PC-3 (cell line): ENCODE measurements at regions not wholly inside any gene's neighbourhood (a gene's known extent, or its start where the extent isn't known, plus 50 kb on each side); places are given as distances from the start of the nearest gene placed in this dataset.

ENCODE experiments used
- ATAC-seq: fragments of 200-7000 bp; cut with Tn5 transposase; 2 replicates; pipeline ENCODE4 v1.9.1; 2020; ENCODE audit warnings: mild to moderate bottlenecking, moderate library complexity
- BruUV-seq: library from RNA; stranded (reverse); fragments of 400-500 nt; replicated peaks from 2 replicates; lab custom pipeline; 2021; lab: Mats Ljungman, UMichigan
- CTCF ChIA-PET: fragments of 300-600 bp; sonication (Branson Sonifier 250); formaldehyde crosslinking; loops from one replicate; lab custom pipeline; 2022; ENCODE audit warnings: antibody characterized with exemption; lab: Charles Lee
- POLR2A ChIA-PET: fragments of 300-600 bp; sonication (Branson Sonifier 250); formaldehyde crosslinking; loops from one replicate; lab custom pipeline; 2022; ENCODE audit warnings: antibody characterized with exemption; ENCODE audit not compliant: unreplicated experiment; lab: Charles Lee
- DNase-seq: peaks from one replicate; pipeline ENCODE4 v3.0.0-alpha.2; 2015
- H2AFZ ChIP-seq: fragments of 300-600 bp; sonication (generic); 2 replicates; pipeline ENCODE4 v1.6.0; 2016; ENCODE audit warnings: antibody characterized with exemption, low read length
- H3F3A ChIP-seq: fragments of 300-600 bp; sonication (generic); one replicate; pipeline ENCODE4 v1.6.0; 2017; ENCODE audit warnings: antibody characterized with exemption, low read length, control low read depth, mild to moderate bottlenecking; ENCODE audit not compliant: unreplicated experiment
- H3K27ac ChIP-seq: fragments of 300-600 bp; sonication (generic); 2 replicates; pipeline ENCODE4 v1.5.1; 2016; ENCODE audit warnings: mild to moderate bottlenecking, low read length
- H3K27me3 ChIP-seq: fragments of 300-600 bp; sonication (generic); 2 replicates; pipeline ENCODE4 v1.6.1; 2016; ENCODE audit warnings: low read length, mixed read lengths
- H3K36me3 ChIP-seq: fragments of 300-600 bp; sonication (generic); 2 replicates; pipeline ENCODE4 v1.6.1; 2016; ENCODE audit warnings: low read depth, mixed run types, low read length, mixed read lengths
- H3K4me1 ChIP-seq: fragments of 300-600 bp; sonication (generic); 2 replicates; pipeline ENCODE4 v1.5.1; 2016; ENCODE audit warnings: low read length; ENCODE audit not compliant: insufficient read depth
- H3K4me2 ChIP-seq: fragments of 300-600 bp; sonication (generic); 2 replicates; pipeline ENCODE4 v1.6.0; 2016; ENCODE audit warnings: low read length
- H3K4me3 ChIP-seq: fragments of 300-600 bp; sonication (generic); 2 replicates; pipeline ENCODE4 v1.5.1; 2016; ENCODE audit warnings: mild to moderate bottlenecking, low read length, mixed read lengths
- H3K79me2 ChIP-seq: fragments of 300-600 bp; sonication (generic); 2 replicates; pipeline ENCODE4 v1.6.1; 2017; ENCODE audit warnings: low read length, mixed read lengths
- H3K9ac ChIP-seq: fragments of 300-600 bp; sonication (generic); 2 replicates; pipeline ENCODE4 v1.6.0; 2016; ENCODE audit warnings: mild to moderate bottlenecking, low read length
- H3K9me2 ChIP-seq: fragments of 300-600 bp; sonication (generic); replicated peaks from 2 replicates; pipeline ENCODE4 v1.6.1; 2016; ENCODE audit warnings: mixed run types, low read length, mixed read lengths
- H3K9me3 ChIP-seq: fragments of 300-600 bp; sonication (generic); 2 replicates; pipeline ENCODE4 v1.6.1; 2016; ENCODE audit warnings: low read length, mixed read lengths
- H4K20me1 ChIP-seq: fragments of 300-600 bp; sonication (generic); 2 replicates; pipeline ENCODE4 v1.6.1; 2016; ENCODE audit warnings: low read length, mixed read lengths
- EZH2 ChIP-seq: fragments of 300-600 bp; sonication (generic); IDR thresholded peaks from one replicate; pipeline ENCODE4 v1.6.1; 2017; ENCODE audit warnings: antibody characterized with exemption, mild to moderate bottlenecking, low read length; ENCODE audit not compliant: unreplicated experiment
- EZH2phosphoT487 ChIP-seq: fragments of 300-600 bp; sonication (generic); IDR thresholded peaks from 2 replicates; pipeline ENCODE4 v1.6.1; 2018; ENCODE audit warnings: mild to moderate bottlenecking, antibody characterized with exemption, low read length, borderline replicate concordance
- intact Hi-C: fragments of 100-400 bp; cut with micrococcal nuclease; formaldehyde crosslinking; loops from 2 replicates; pipeline ENCODE4 v1.9.0; 2023
- TF ChIP-seq, protein P1 (sequence below): fragments of 300-600 bp; sonication (generic); conservative IDR thresholded peaks from 2 replicates; pipeline ENCODE4 v1.5.1; 2017; ENCODE audit warnings: antibody characterized with exemption, low read depth, mild to moderate bottlenecking, low read length

DNA sequence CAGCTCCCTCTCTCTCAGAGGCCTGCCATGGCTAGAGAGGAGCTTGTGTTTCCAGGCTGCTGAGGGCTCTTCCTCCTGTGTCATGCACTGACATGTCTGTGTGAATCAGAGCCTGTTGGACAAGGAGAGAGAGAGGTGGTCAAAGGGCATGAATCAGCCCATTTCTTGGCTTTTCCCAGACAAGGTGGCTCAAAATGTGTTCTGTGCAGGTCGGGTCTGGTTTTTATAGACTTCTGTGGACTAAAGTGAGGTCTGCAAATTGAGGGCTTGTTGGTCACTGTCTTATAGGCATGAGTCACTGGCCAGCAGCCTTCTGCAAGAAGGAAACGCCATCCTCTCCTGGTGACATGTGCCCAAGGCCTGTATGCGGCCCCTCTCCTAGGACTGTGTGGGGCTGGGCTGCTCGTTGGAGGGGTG, 97.9 kb downstream of the FOXL1 start:
- H3K4me2 ChIP-seq: 0 out of 2 replicates have a peak overlapping the region, but pooled peaks have one; percentile 1
- H3K36me3 ChIP-seq: no peaks in the 10 kb centered on the region
- ATAC-seq: peak; percentile 73
- peak; percentile 57 for DNase-seq
- H3K4me1 ChIP-seq: peaks cover 25% of the 10 kb centered on the region
- 0 out of 2 replicates have a peak overlapping the region, but pooled peaks have one; percentile 10 for H2AFZ ChIP-seq
- H3K27ac ChIP-seq: peak overlapping the region; percentile 73
- H4K20me1 ChIP-seq: no peaks in the 10 kb centered on the region
- POLR2A ChIA-PET: interaction anchor here (0.6 kb wide), 1 partner anchor 100 kb away, joined by 23 read pairs; no protein-coding TSS in a partner anchor
- TF ChIP-seq, protein P1, sequence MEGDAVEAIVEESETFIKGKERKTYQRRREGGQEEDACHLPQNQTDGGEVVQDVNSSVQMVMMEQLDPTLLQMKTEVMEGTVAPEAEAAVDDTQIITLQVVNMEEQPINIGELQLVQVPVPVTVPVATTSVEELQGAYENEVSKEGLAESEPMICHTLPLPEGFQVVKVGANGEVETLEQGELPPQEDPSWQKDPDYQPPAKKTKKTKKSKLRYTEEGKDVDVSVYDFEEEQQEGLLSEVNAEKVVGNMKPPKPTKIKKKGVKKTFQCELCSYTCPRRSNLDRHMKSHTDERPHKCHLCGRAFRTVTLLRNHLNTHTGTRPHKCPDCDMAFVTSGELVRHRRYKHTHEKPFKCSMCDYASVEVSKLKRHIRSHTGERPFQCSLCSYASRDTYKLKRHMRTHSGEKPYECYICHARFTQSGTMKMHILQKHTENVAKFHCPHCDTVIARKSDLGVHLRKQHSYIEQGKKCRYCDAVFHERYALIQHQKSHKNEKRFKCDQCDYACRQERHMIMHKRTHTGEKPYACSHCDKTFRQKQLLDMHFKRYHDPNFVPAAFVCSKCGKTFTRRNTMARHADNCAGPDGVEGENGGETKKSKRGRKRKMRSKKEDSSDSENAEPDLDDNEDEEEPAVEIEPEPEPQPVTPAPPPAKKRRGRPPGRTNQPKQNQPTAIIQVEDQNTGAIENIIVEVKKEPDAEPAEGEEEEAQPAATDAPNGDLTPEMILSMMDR: no peak
- no peak for TF ChIP-seq EZH2phosphoT487
- no peak overlapping the region for H3K4me3 ChIP-seq
- H3K9me2 ChIP-seq: no peaks in the 10 kb centered on the region
- intact Hi-C loops: no loop called here
- no TSS peak for BruUV-seq
- no peaks in the 10 kb centered on the region for H3K27me3 ChIP-seq
- H3K9me3 ChIP-seq: no peaks in the 10 kb centered on the region
- no peaks in the 10 kb centered on the region for H3K79me2 ChIP-seq
- no peaks in the 10 kb centered on the region for H3F3A ChIP-seq
- peak overlapping the region; percentile 31; the same call in 1 of the 2 replicates for H3K9ac ChIP-seq
- CTCF ChIA-PET: interaction anchor here (1.1 kb wide), 1 partner anchor 11 kb away, joined by 3 read pairs; no protein-coding TSS in a partner anchor

- Histone ChIP-seq H3K9me3 (no peaks in the 10 kb centered on the region), H3K27ac (0 out of 2 replicates have a peak overlapping the region, but pooled peaks have one; percentile 16), H3F3A (no peaks in the 10 kb centered on the region), H3K9ac (no peak overlapping the region), H3K9me2 (no peaks in the 10 kb centered on the region), H3K4me2 (no peak overlapping the region), H4K20me1 (no peaks in the 10 kb centered on the region), H3K79me2 (no peaks in the 10 kb centered on the region), H3K27me3 (no peaks in the 10 kb centered on the region), H3K4me1 (peaks cover 25% of the 10 kb centered on the region), H3K36me3 (no peaks in the 10 kb centered on the region), H2AFZ (no peak overlapping the region), H3K4me3 (no peak overlapping the region)
- ATAC-seq (peak; percentile 32; the same call in 1 of the 2 replicates), DNase-seq (no peak)
- BruUV-seq: no TSS peak
- ChIA-PET CTCF (no interaction called here), POLR2A (no interaction called here)
- no peak for TF ChIP-seq EZH2
- TF ChIP-seq, protein P1: no peak
- TF ChIP-seq EZH2phosphoT487: no peak
- intact Hi-C loops: no loop called here
These were observed 101.1 kb downstream of the FOXL1 start for GRCh38 chr16:86679490-86679889.

- BruUV-seq: no TSS peak
- CTCF ChIA-PET: no interaction called here
These were observed 101.8 kb downstream of the FOXL1 start for GRCh38 chr16:86680162-86680561.

More at GRCh38 chr16:86680162-86680561, 101.8 kb downstream of the FOXL1 start:
- no peak overlapping the region for H3K9ac ChIP-seq
- H3K9me3 ChIP-seq: no peaks in the 10 kb centered on the region
- TF ChIP-seq, protein P1: no peak
- TF ChIP-seq EZH2phosphoT487 (no peak), EZH2 (no peak)
- no peak overlapping the region for H2AFZ ChIP-seq
- H3K27ac ChIP-seq: 0 out of 2 replicates have a peak overlapping the region, but pooled peaks have one; percentile 16
- peaks cover 25% of the 10 kb centered on the region for H3K4me1 ChIP-seq
- no peak overlapping the region for H3K4me2 ChIP-seq
- intact Hi-C loops: no loop called here
- H4K20me1 ChIP-seq: no peaks in the 10 kb centered on the region
- DNase-seq (peak; percentile 16), ATAC-seq (peak; percentile 56)
- H3K9me2 ChIP-seq: no peaks in the 10 kb centered on the region
- H3K4me3 ChIP-seq: no peak overlapping the region
- H3F3A ChIP-seq: no peaks in the 10 kb centered on the region
- no peaks in the 10 kb centered on the region for H3K36me3 ChIP-seq
- POLR2A ChIA-PET: no interaction called here
- no peaks in the 10 kb centered on the region for H3K27me3 ChIP-seq
- no peaks in the 10 kb centered on the region for H3K79me2 ChIP-seq
